ENCODE measurements at regions not wholly inside any gene's neighbourhood (a gene's known extent, or its start where the extent isn't known, plus 50 kb on each side); places are given as distances from the start of the nearest gene placed in this dataset.
"Not testable (repeated sequence)": the region's sequence is repeated elsewhere in the genome, so short reads cannot be mapped to it uniquely, and the experiment has no call there.

- DNase-seq (ENCODE audit: low read depth in 2 of 2): not testable (repeated sequence)
Measured at GRCh38 chr2:89537862-89538261, 846.4 kb downstream of the RPIA start.

- DNase-seq (ENCODE audit: low read depth in 2 of 2): not testable (repeated sequence)
Measured at GRCh38 chr2:89544110-89544509, 852.6 kb downstream of the RPIA start.

- DNase-seq (ENCODE audit: low read depth in 2 of 2): not testable (repeated sequence)
Measured at GRCh38 chr2:89579154-89579553, 887.7 kb downstream of the RPIA start.

- DNase-seq (ENCODE audit: low read depth in 2 of 2): not testable (repeated sequence)
Measured at GRCh38 chr2:89582816-89583215, 891.3 kb downstream of the RPIA start.

- DNase-seq (ENCODE audit: low read depth in 2 of 2): not testable (repeated sequence)
Measured at GRCh38 chr2:89584046-89584445, 892.6 kb downstream of the RPIA start.

GRCh38 chr2:89584868-89585557 is 893.5 kb downstream of the RPIA start:
- DNase-seq (ENCODE audit: low read depth in 2 of 2): not testable (repeated sequence)

- peak in 1 of 2 donors; percentile 3 for DNase-seq (ENCODE audit: low read depth in 2 of 2)
Measured at GRCh38 chr2:89585558-89585920, 894.1 kb downstream of the RPIA start.

GRCh38 chr2:89599843-89600242 is 908.4 kb downstream of the RPIA start:
- DNase-seq (ENCODE audit: low read depth in 2 of 2): not testable (repeated sequence)

- not testable (repeated sequence) for DNase-seq (ENCODE audit: low read depth in 2 of 2)
Measured at GRCh38 chr2:89606514-89606913, 915.0 kb downstream of the RPIA start.

GRCh38 chr2:89610207-89610926 is 918.9 kb downstream of the RPIA start:
- not testable (repeated sequence) for DNase-seq (ENCODE audit: low read depth in 2 of 2)

- DNase-seq (ENCODE audit: low read depth in 2 of 2): not testable (repeated sequence)
Measured at GRCh38 chr2:89610927-89611515, 919.5 kb downstream of the RPIA start.

- not testable (repeated sequence) for DNase-seq (ENCODE audit: low read depth in 2 of 2)
Measured at GRCh38 chr2:89611710-89612109, 920.2 kb downstream of the RPIA start.

GRCh38 chr2:89649268-89649667 is 957.8 kb downstream of the RPIA start:
- not testable (repeated sequence) for DNase-seq (ENCODE audit: low read depth in 2 of 2)

GRCh38 chr2:89679254-89679653 is 987.8 kb downstream of the RPIA start:
- not testable (repeated sequence) for DNase-seq (ENCODE audit: low read depth in 2 of 2)

Measured in stimulated activated CD4-positive, alpha-beta T cell treated with anti-CD3 and anti-CD28 coated beads, Interleukin-1b, Interleukin-23, amount 100 ng/mL, for 1 hour (primary cell).